ELF-1 (cell line): ENCODE measurements at regions not wholly inside any gene's neighbourhood (a gene's known extent, or its start where the extent isn't known, plus 50 kb on each side); places are given as distances from the start of the nearest gene placed in this dataset.

Experiments
- DNase-seq: peaks from one replicate; pipeline ENCODE4 v3.0.0-alpha.2; 2016; ENCODE audit warnings: low read depth, low spot score

DNA sequence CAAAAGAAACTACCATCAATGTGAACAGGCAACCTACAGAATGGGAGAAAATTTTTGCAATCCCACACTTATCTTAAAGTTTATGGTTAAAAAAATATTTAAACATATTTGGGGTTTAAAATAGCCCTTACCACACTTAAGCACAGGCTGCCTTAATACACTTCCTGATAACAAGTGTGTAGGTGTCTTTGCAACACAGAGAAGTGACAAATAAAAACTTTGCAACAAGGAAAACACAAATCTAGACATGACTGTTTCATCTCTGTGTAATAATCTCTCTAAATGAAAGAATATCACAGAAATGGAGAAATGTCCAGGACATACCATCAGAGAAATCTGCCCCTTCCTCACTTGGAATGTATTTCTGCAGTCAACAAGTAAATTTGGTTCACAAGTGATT lies 464.1 kb upstream of the ARHGEF26 start:
- no peak for DNase-seq

DNA sequence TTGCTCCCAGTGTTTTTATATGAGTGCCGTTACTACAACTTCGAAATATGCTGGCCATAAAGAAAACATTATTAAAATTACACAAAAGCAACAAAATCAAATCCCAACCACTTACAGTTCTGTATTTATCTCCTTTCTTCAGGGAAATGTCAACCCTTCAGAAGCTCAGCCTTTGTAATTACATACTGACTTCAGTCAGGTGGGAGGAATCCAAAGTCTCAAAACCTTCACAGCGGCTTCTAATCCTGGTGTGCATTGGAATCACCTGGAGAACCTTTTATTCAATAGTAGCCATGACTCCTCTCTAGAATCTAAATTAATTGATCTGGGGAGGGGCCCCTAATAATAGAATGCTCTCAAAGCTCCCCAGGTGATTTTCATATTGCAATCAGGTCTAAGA lies 463.7 kb upstream of the ARHGEF26 start:
- DNase-seq, result no peak

DNA sequence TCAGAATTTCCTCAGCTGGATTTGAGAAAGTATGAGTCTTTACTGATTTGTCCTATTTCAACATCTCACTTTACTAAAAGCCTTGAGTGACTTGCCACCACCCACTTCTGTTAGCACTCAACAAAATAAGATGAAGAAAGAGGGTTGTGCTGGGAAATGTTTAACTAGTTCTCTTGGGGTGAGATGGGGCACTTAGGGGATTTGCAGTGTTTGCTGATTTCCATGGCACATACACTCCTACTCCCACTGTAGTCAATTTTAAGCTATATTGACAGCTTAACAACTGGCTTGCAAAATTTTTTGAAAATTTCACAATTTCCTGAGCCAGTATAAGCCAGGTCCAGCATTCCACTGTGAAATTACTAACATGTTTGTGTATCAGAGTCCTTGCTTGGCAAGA lies 463.1 kb upstream of the ARHGEF26 start:
- no peak for DNase-seq

DNA sequence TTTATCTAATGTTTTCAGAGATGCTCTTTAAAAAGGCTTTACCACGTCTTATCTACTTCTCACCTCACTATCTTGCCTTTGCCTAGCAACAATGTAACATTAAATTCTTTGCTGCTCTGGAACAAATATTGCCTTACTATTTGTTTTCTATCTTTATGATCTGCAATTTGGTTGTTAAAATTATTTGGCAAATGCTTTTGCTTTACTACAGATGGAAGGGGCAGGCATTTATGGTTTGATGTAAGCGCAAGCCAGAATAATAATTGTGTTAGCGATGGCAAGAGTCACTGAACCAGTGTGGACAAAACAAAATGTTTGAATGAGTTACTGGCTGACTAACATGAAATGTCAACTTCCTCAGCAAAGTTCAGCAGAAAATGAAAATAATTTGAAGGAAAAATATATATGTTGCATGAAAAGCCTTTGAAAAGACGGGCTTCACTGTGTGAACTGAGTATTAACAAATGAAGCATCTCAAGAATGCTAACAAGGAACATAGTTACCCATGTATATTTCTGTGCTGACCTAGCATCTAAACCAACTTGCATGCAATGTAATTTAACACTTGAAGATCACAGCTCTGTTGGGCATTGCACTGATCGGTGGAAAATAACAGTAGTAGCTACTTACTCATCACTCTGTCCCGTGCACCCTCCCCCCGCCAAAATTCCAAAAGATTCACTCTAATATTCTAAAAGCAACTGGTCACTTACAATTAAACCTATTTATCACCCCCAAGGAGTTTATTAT lies 454.0 kb upstream of the ARHGEF26 start:
- no peak for DNase-seq

DNA sequence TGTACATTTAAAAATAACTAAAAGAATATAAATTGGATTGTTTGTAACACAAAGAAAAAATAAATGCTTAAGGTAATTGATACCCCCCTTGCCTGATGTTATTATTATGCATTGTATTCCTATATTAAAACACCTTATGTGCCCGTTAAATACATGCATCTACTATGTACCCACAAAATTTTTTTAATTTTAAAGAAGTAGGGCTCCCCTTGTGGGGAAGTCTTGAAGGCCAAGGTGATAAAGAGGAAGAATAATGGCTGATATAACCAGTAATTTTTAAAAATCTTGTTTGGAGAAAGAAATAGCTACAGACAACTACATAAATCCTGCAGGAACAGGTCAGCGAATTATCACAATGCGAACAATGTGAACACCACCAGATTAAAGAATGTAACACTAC lies 451.7 kb upstream of the ARHGEF26 start:
- no peak for DNase-seq

DNA sequence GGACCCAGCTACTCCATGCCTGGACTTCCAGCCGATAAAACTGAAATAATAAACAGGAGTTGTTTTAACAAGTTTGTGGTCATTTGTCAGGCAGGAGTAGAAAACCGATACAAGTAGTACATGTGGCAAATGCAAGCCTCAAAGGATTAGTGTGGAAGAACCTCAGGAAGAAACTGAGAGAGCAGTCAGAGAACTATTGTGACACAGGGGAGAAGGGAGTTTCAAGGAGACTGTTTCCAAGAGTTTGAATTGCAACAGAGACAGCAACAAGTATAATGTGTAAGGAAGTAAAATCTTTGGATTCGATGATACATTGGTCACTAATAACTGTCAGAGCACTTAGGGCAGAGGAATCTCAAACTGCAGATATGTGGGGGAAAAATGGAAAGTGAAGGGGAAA lies 450.6 kb upstream of the ARHGEF26 start:
- DNase-seq, result no peak

DNA sequence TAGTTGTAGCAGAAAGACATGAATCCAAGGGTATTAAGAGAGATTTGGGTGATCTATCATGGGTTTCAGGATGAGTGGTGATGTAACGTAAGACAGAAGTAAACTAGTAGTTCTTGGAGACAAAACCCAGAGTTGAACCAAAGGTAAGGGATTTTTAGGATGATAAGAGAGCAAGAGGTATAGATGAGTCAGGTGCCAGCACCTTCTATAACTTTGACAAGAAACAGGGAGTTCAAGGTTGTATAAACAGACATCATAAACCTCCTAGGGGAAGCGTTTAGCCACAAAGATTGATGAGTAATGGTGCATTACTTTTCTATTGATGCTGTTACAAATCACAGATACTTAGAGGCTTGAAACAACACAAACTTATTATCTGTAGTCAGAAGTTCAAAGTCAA lies 447.3 kb upstream of the ARHGEF26 start:
- DNase-seq, result no peak

DNA sequence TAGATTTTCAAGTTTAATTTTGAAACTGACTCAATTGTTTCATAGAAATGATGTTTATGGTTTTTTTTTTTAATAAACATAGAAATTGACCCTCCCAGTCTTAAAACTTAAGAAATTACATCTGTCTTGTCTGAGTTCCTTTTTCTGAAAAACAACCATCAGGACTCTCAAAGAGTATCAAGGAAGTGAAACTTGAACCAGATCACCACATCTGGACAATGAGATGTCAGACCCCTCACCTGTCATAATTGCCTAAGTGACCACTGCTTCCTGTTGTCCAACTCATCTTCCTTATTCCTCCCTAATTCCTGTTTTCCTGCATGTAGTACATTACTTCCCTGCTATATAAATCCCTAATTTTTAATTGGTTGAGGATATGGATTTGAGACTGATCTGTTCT lies 441.5 kb upstream of the ARHGEF26 start:
- no peak for DNase-seq

DNA sequence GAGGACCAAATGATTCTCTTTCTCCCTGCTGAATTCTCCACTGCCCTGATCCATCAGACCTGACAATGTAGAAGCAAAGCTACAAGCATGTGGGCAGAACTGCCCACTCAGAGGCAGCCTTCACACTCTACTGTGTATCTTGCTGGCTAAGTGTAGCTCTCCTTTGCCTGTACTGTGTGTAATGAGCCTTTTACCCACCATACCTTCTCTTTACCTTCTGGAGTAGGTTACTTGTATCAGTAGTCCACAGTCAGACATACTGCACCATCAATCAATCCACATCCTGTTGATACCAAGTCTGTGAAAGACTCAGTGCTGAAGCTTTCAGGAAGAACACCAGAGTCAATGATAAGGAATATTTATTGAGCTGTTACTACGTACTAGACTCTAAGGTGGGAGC lies 440.7 kb upstream of the ARHGEF26 start:
- no peak for DNase-seq

DNA sequence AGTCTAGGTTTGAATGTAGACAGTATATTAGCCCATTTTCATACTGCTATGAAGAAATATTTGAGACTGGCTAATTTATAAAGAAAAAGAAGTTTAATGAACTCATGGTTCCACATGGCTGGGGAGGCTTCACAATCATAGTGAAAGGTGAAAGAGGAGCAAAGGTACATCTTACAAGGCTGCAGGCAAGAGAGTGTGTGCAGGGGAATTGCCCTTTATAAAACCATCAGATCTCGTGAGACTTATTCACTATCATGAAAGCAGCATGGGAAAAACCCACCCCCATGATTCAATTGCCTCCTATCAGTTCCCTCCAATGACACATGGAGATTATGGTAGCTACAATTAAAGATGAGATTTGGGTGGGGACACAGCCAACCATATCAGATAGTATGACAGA lies 440.1 kb upstream of the ARHGEF26 start:
- DNase-seq, result no peak

DNA sequence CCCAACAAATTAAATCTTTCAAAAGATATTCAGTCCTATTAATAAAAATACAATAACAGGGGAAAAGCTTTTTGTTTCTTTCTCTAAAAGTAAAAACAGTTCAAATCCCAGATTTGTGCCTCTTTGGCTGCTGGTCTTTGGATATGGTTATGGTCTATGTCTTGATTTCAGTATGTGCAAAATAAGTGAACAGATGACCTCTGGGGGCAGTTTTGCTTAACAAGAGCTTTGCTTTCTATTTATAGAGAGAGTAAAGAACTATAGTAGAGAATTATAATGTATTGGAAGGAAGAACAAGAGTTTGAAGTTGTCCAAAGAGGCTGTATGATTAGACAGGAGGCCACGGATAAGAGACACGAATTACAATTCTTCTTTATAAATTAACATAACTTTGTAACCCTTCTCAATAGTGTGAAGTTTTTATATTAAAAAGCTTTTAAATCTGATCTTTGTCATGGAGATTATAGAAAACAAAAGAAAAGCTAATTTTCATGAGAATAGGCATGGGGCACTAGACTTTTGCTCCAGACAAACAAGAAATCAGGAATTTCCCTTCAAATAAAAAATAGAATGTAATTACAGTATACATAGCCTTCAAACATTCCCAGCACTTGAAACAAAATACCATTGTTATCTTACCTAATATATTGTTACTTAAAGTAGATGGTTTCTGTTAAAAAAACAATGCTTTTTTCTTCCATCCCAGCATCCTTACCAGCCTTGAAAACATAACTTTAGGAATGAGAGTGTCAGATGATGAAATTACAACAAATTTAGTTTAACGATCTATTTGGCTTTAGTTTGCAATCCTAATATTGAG lies 432.7 kb upstream of the ARHGEF26 start:
- no peak for DNase-seq

DNA sequence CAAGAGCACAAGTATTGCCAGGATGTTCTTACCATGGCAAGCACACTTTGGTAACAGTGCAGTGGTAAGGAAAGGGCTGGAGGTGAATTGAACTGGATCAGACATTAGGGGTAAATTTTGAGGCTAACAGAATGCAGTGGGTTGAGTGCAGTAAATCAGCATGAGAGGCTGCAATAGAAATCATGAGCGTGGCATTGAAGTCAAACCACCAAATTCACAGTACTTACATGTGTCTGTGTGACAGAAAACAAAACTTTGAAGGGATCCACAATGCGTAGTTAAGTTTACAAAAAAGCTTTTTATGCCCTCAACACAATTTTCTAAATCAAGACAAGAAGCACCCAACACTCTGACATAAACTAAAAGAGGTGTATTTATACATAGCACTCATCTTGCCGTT lies 428.0 kb upstream of the ARHGEF26 start:
- DNase-seq, result no peak

DNA sequence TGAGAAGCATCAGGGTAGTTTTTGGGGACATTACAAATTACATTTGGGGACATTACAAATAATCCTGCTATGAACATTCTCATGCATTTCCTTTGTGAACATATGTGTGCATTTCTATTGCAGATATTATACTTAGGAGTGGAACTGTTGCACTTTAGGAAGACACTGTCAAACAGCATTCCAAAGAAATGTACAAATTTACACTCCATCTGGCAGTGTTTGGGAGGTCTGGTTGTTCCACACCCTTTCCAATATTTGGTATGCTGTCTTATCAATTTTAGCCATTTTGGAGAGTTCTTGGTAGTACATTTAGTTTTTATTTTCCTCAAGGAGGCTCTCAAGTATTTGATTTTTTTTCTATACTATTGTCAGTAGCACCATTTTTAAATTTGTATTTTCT lies 419.1 kb upstream of the ARHGEF26 start:
- no peak for DNase-seq

DNA sequence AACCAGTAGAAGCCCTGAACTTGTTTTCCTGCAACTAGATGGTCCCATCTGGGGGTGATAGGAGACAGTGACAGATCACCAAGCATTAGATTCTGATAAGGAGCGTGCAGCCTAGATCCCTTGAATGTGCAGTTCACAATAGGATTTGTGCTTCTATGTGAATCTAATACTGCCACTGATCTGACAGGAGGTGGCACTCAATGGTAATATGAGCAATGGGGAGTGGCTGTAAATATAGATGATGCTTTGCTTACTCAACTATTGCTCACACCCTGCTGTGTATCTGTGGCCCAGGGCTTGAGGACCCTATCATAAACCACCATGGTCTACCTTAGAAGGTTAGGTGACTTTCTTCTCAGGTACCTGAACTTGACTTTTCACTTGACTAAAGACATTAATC lies 417.1 kb upstream of the ARHGEF26 start:
- no peak for DNase-seq

DNA sequence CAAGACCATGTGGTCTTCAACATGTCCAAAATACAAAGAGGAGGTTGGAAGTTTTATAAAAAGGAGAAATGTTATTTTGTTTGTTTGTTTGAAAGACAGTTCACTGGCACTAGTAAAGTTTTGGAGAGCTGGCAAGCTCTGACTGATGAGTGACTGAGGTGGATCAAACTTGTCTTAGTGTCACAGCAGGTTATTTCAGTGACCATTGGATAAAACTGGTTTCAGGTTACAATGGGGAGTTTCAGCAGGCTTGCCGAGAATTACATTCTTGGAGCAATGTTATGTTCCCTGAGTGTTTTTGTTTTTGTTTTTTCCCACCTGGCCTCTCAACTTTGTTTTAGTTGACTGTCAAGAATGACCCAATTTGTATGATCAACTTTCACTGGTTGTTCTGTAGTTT lies 414.5 kb upstream of the ARHGEF26 start:
- DNase-seq, result no peak

DNA sequence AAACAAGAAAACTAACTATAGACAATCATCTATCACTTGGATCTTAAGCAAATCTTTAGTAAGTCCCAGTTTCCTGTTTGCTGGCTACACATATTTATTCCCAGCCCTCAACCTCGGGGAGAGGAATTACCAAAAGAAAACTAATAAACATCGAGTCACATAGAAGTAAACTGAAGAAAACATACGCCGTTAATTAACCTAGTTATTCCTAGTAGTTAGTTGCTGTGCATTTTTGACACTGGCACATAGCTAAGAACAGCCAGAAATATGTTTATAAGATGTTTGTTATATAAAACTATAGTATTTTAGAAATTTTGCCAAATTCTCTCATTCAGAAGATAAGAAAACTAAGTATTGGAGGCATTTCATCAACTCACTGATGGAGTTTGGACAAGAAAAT lies 407.2 kb upstream of the ARHGEF26 start:
- DNase-seq, result no peak

DNA sequence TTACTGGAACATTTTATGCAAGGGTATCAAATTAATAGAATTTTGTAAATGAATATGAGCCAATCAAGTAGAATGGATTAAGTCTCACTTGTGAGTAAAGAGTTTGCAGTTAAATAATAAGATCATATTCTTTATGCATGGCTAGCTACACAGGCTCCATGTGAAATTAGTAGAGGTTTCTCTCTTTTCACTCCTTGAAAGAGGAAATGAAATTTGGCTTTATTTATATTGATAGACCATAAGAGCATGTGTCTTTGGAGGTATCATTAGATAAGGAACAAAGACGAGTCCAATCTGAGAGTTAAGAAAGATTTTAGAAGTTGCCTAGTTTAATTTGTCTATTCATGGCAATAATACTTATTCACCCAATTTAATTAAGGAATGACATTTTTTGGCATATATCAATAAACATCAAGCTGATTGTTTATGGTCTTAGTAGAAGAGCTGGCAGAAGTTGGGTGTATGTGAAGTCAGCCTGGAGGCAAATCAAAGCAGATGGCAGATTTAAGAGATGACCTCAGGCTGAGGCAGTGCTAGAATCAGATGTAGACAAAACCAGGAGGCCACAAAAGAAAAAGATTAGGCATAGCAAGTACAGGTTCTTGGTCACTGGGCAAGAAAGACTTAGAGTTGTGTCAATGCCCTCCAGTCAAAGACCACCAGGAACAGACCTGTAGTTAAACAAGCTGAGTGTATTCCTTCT lies 406.5 kb upstream of the ARHGEF26 start:
- DNase-seq, result no peak

DNA sequence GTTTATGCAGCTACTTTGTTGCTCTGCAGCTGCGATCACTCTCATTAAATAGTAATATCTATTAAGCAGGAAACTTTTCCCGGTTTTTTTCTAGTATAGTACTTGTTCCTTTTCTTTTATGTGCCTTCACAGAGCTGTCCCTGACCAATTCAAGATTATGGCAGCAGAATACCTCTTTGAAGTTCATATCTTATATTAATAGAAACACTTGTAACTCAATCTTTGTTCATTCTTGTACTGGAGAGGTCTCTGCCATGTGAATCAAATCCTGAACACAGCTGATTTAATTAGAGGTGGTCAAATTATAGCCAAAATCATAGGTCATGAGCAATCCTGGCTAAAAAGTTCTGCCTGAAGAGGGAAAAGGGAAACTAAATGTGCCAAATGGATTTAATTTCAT lies 399.0 kb upstream of the ARHGEF26 start:
- no peak for DNase-seq

DNA sequence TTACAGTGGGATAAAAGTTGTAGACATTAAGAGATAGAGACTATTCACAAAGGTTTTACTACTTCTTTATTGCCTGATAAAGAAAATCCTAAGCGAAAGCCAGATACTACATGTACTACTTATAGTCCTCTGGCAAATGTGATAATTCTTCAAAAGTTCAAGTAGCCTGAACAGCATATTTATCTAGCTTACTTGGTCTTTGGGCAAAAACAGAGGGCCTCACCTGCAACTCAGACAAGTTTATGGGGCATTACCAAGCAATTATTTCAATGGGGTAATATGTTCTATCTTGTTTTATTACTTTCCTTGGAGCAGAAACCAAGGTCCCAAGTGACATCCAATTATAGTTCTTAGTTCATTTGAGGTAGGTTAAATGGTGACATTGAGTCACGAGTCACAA lies 390.1 kb upstream of the ARHGEF26 start:
- no peak for DNase-seq

DNA sequence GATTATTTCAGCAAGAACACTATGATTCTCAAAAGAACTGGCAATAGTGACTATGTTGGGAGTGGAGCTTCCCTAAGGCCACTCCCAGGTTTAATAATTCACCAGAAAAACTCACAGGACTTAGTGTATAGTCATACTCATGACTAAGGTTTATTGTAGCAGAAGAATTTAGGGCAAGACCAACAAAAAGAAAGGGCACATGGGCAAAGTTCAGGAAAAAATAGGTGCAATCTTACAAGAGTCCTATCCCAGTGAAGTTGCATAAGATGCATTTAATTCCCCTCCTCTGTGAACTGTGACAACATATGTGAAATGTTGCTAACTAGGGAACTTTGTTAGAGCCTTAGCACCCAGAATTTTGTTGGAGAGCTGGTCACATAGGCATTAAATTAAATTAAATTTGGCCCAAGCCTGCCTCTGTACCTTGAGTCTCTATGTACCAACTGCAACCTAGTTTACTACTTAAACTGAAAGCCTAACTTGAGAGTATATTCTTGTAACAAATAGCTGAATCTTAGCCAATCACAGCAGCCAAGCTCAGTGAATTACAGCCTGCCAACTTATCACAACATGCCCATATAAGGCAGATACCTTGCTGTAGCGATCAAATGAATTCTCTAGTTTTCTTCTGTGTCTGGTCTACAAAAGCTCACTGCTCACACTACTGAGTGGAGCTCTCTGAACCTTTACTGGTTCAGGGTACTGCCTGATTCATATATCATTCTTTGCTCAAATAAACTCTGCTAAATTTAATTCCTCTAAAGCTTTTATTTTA lies 386.2 kb upstream of the ARHGEF26 start:
- DNase-seq, result no peak

DNA sequence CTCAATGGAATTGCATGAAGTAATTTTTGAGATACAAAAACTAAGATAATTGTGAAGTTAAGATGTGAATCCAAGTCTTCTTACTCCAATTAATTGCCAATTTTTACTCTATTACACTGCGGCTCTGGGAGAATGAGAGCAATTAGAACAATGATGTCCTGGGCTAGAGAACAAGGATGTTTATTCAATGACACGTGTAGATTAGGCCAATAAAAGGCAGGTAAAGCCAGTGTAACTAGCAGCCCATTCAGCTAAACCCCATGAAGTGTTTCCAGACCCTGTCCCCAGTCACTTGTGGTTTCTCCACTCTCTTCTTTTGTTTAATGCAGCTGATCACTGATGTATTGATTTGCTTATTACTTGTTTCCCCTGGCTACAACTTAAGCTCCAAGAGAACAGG lies 381.1 kb upstream of the ARHGEF26 start:
- DNase-seq, result no peak

DNA sequence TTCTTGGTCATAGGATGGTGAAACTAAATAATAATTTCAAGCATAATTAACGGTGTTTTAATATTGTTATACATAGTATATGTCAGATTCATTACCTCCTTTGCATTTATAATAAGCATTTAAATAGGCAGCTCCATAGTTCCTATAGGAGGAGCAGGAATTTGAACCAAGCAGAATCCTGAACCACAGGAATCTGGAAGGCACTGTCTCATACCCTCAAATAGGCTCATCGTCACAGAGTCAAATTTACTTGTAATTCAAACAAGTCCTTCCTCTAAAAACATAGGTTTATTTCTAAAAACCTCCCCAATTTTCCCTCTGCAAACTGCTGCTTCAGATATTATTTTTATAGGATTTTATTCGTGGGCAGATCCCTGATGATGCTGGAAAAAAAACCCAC lies 376.3 kb upstream of the ARHGEF26 start:
- no peak for DNase-seq
